ENCODE measurements at regions not wholly inside any gene's neighbourhood (a gene's known extent, or its start where the extent isn't known, plus 50 kb on each side); places are given as distances from the start of the nearest gene placed in this dataset.

- Histone ChIP-seq H3K4me1 (ENCODE audit: control insufficient read depth, insufficient read depth, low read length) (no peaks in the 10 kb centered on the region), H3K36me3 (ENCODE audit: control insufficient read depth, insufficient read depth, low read length) (no peaks in the 10 kb centered on the region), H3K9me3 (ENCODE audit: control insufficient read depth, low read depth, low read length) (no peaks in the 10 kb centered on the region), H3K27ac (ENCODE audit: low read length) (no peak overlapping the region), H3K4me3 (ENCODE audit: low read length) (no peak overlapping the region), H3K27me3 (ENCODE audit: control insufficient read depth, insufficient read depth, low read length) (no peaks in the 10 kb centered on the region)
- no peak for DNase-seq
- no CpG with 5 or more reads among the region's 1 CpG for WGBS (ENCODE audit: insufficient coverage, low lambda C conversion rate)
Observed at GRCh38 chr14:87084908-87085307, 908.1 kb downstream of the GALC start.

- Histone ChIP-seq H3K4me3 (ENCODE audit: low read length) (no peak overlapping the region), H3K36me3 (ENCODE audit: control insufficient read depth, insufficient read depth, low read length) (no peaks in the 10 kb centered on the region), H3K4me1 (ENCODE audit: control insufficient read depth, insufficient read depth, low read length) (no peaks in the 10 kb centered on the region), H3K27me3 (ENCODE audit: control insufficient read depth, insufficient read depth, low read length) (no peaks in the 10 kb centered on the region), H3K9me3 (ENCODE audit: control insufficient read depth, low read depth, low read length) (no peaks in the 10 kb centered on the region), H3K27ac (ENCODE audit: low read length) (no peak overlapping the region)
- no peak for DNase-seq
Observed at GRCh38 chr14:87082917-87083316, 910.1 kb downstream of the GALC start.

GRCh38 chr14:87081004-87081403 is 912.0 kb downstream of the GALC start:
- no peaks in the 10 kb centered on the region for H3K9me3 ChIP-seq (ENCODE audit: control insufficient read depth, low read depth, low read length)
- 67% methylated on average over 3 of the region's 6 CpGs for WGBS (ENCODE audit: insufficient coverage, low lambda C conversion rate)

GRCh38 chr14:87080146-87080545 is 912.8 kb downstream of the GALC start:
- H3K4me1 ChIP-seq (ENCODE audit: control insufficient read depth, insufficient read depth, low read length) = no peaks in the 10 kb centered on the region
- H3K9me3 ChIP-seq (ENCODE audit: control insufficient read depth, low read depth, low read length) = no peaks in the 10 kb centered on the region
- 100% methylated on average over 1 of the region's 7 CpGs for WGBS (ENCODE audit: insufficient coverage, low lambda C conversion rate)
- no peak for DNase-seq
- H3K4me3 ChIP-seq (ENCODE audit: low read length) = no peak overlapping the region
- no peaks in the 10 kb centered on the region for H3K36me3 ChIP-seq (ENCODE audit: control insufficient read depth, insufficient read depth, low read length)
- no peak overlapping the region for H3K27ac ChIP-seq (ENCODE audit: low read length)
- H3K27me3 ChIP-seq (ENCODE audit: control insufficient read depth, insufficient read depth, low read length) = no peaks in the 10 kb centered on the region

More at GRCh38 chr14:87081004-87081403, 912.0 kb downstream of the GALC start:
- no peak overlapping the region for H3K27ac ChIP-seq (ENCODE audit: low read length)
- DNase-seq = no peak
- no peaks in the 10 kb centered on the region for H3K27me3 ChIP-seq (ENCODE audit: control insufficient read depth, insufficient read depth, low read length)
- no peak overlapping the region for H3K4me3 ChIP-seq (ENCODE audit: low read length)
- no peaks in the 10 kb centered on the region for H3K4me1 ChIP-seq (ENCODE audit: control insufficient read depth, insufficient read depth, low read length)
- no peaks in the 10 kb centered on the region for H3K36me3 ChIP-seq (ENCODE audit: control insufficient read depth, insufficient read depth, low read length)

GRCh38 chr14:87079416-87079815 is 913.6 kb downstream of the GALC start:
- H3K4me3 ChIP-seq (ENCODE audit: low read length) = no peak overlapping the region
- no peaks in the 10 kb centered on the region for H3K36me3 ChIP-seq (ENCODE audit: control insufficient read depth, insufficient read depth, low read length)
- DNase-seq = no peak
- H3K4me1 ChIP-seq (ENCODE audit: control insufficient read depth, insufficient read depth, low read length) = no peaks in the 10 kb centered on the region
- H3K27ac ChIP-seq (ENCODE audit: low read length) = no peak overlapping the region
- no peaks in the 10 kb centered on the region for H3K9me3 ChIP-seq (ENCODE audit: control insufficient read depth, low read depth, low read length)
- H3K27me3 ChIP-seq (ENCODE audit: control insufficient read depth, insufficient read depth, low read length) = no peaks in the 10 kb centered on the region
- no CpG with 5 or more reads among the region's 6 CpGs for WGBS (ENCODE audit: insufficient coverage, low lambda C conversion rate)

GRCh38 chr14:87076922-87077321 is 916.1 kb downstream of the GALC start:
- Histone ChIP-seq H3K4me3 (ENCODE audit: low read length) (no peak overlapping the region), H3K9me3 (ENCODE audit: control insufficient read depth, low read depth, low read length) (no peaks in the 10 kb centered on the region), H3K4me1 (ENCODE audit: control insufficient read depth, insufficient read depth, low read length) (no peaks in the 10 kb centered on the region), H3K36me3 (ENCODE audit: control insufficient read depth, insufficient read depth, low read length) (no peaks in the 10 kb centered on the region), H3K27ac (ENCODE audit: low read length) (no peak overlapping the region), H3K27me3 (ENCODE audit: control insufficient read depth, insufficient read depth, low read length) (no peaks in the 10 kb centered on the region)
- DNase-seq = no peak

- WGBS (ENCODE audit: insufficient coverage, low lambda C conversion rate) = 80% methylated on average over 1 of the region's 2 CpGs
- Histone ChIP-seq H3K4me3 (ENCODE audit: low read length) (no peak overlapping the region), H3K4me1 (ENCODE audit: control insufficient read depth, insufficient read depth, low read length) (no peaks in the 10 kb centered on the region), H3K27ac (ENCODE audit: low read length) (no peak overlapping the region), H3K9me3 (ENCODE audit: control insufficient read depth, low read depth, low read length) (no peaks in the 10 kb centered on the region), H3K36me3 (ENCODE audit: control insufficient read depth, insufficient read depth, low read length) (no peaks in the 10 kb centered on the region), H3K27me3 (ENCODE audit: control insufficient read depth, insufficient read depth, low read length) (no peaks in the 10 kb centered on the region)
- DNase-seq = no peak
Observed at GRCh38 chr14:87076146-87076545, 916.8 kb downstream of the GALC start.

GRCh38 chr14:87073880-87074570 is 919.0 kb downstream of the GALC start:
- Histone ChIP-seq H3K9me3 (ENCODE audit: control insufficient read depth, low read depth, low read length) (no peaks in the 10 kb centered on the region), H3K4me1 (ENCODE audit: control insufficient read depth, insufficient read depth, low read length) (no peaks in the 10 kb centered on the region), H3K27me3 (ENCODE audit: control insufficient read depth, insufficient read depth, low read length) (no peaks in the 10 kb centered on the region), H3K36me3 (ENCODE audit: control insufficient read depth, insufficient read depth, low read length) (no peaks in the 10 kb centered on the region), H3K27ac (ENCODE audit: low read length) (no peak overlapping the region), H3K4me3 (ENCODE audit: low read length) (no peak overlapping the region)
- WGBS (ENCODE audit: insufficient coverage, low lambda C conversion rate) = 100% methylated on average over 1 of the region's 5 CpGs
- no peak for DNase-seq

GRCh38 chr14:87067591-87067990 is 925.4 kb downstream of the GALC start:
- no peaks in the 10 kb centered on the region for H3K36me3 ChIP-seq (ENCODE audit: control insufficient read depth, insufficient read depth, low read length)
- no peak overlapping the region for H3K27ac ChIP-seq (ENCODE audit: low read length)
- H3K27me3 ChIP-seq (ENCODE audit: control insufficient read depth, insufficient read depth, low read length) = no peaks in the 10 kb centered on the region
- H3K9me3 ChIP-seq (ENCODE audit: control insufficient read depth, low read depth, low read length) = no peaks in the 10 kb centered on the region
- 83% methylated on average over 4 of the region's 11 CpGs for whole genome bisulfite sequencing (ENCODE audit: insufficient coverage, low lambda C conversion rate)
- H3K4me3 ChIP-seq (ENCODE audit: low read length) = no peak overlapping the region
- H3K4me1 ChIP-seq (ENCODE audit: control insufficient read depth, insufficient read depth, low read length) = no peaks in the 10 kb centered on the region
- no peak for DNase-seq

- DNase-seq = no peak
- Histone ChIP-seq H3K4me1 (ENCODE audit: control insufficient read depth, insufficient read depth, low read length) (no peaks in the 10 kb centered on the region), H3K36me3 (ENCODE audit: control insufficient read depth, insufficient read depth, low read length) (no peaks in the 10 kb centered on the region), H3K27me3 (ENCODE audit: control insufficient read depth, insufficient read depth, low read length) (no peaks in the 10 kb centered on the region), H3K27ac (ENCODE audit: low read length) (no peak overlapping the region), H3K4me3 (ENCODE audit: low read length) (no peak overlapping the region), H3K9me3 (ENCODE audit: control insufficient read depth, low read depth, low read length) (no peaks in the 10 kb centered on the region)
- whole genome bisulfite sequencing (ENCODE audit: insufficient coverage, low lambda C conversion rate) = no CpG with 5 or more reads among the region's 4 CpGs
Observed at GRCh38 chr14:87067061-87067460, 925.9 kb downstream of the GALC start.

GRCh38 chr14:87066221-87066817 is 926.7 kb downstream of the GALC start:
- Histone ChIP-seq H3K27me3 (ENCODE audit: control insufficient read depth, insufficient read depth, low read length) (no peaks in the 10 kb centered on the region), H3K27ac (ENCODE audit: low read length) (no peak overlapping the region), H3K36me3 (ENCODE audit: control insufficient read depth, insufficient read depth, low read length) (no peaks in the 10 kb centered on the region), H3K4me3 (ENCODE audit: low read length) (no peak overlapping the region), H3K9me3 (ENCODE audit: control insufficient read depth, low read depth, low read length) (no peaks in the 10 kb centered on the region), H3K4me1 (ENCODE audit: control insufficient read depth, insufficient read depth, low read length) (no peaks in the 10 kb centered on the region)
- 100% methylated on average over 1 of the region's 2 CpGs for WGBS (ENCODE audit: insufficient coverage, low lambda C conversion rate)
- no peak for DNase-seq

Data from large intestine (tissue), 3 donors.